CD14-positive monocyte (primary cell): ENCODE measurements at regions not wholly inside any gene's neighbourhood (a gene's known extent, or its start where the extent isn't known, plus 50 kb on each side); places are given as distances from the start of the nearest gene placed in this dataset.

Source experiments
- DNase-seq, 3 donors: peaks; one replicate each; pipeline ENCODE4 v3.0.0-alpha.2; 2011 to 2022
- H2AFZ ChIP-seq: 2 replicates; pipeline ENCODE4 v1.6.0; 2012; ENCODE audit warnings: mild to moderate bottlenecking, low read depth, low read length, inconsistent platforms; ENCODE audit not compliant: insufficient read depth, poor library complexity, severe bottlenecking
- H3K27ac ChIP-seq, 2 donors: 1 replicate in 1 of 2; 2 replicates in 1 of 2; pipeline ENCODE4 v1.5.1; 2012 to 2013; ENCODE audit warnings: low read length in 2 of 2, control low read depth in 1 of 2, inconsistent platforms in 1 of 2, low read depth in 1 of 2, mild to moderate bottlenecking in 1 of 2
- H3K27me3 ChIP-seq, 2 donors: one replicate each; pipeline versions ENCODE4 v1.6.0 to v1.6.1; 2011 to 2013; ENCODE audit warnings: low read length in 2 of 2; ENCODE audit not compliant: control insufficient read depth in 2 of 2, insufficient read depth in 2 of 2
- H3K36me3 ChIP-seq, 2 donors: replicated peaks in 1 of 2; 1 replicate in 1 of 2; 2 replicates in 1 of 2; pipeline versions ENCODE4 v1.5.1 to v1.6.1; 2012 to 2013; ENCODE audit warnings: low read length in 2 of 2, control low read depth in 1 of 2, inconsistent platforms in 1 of 2, mild to moderate bottlenecking in 1 of 2; ENCODE audit not compliant: insufficient read depth in 2 of 2, control insufficient read depth in 1 of 2
- H3K4me1 ChIP-seq, 2 donors: 1 replicate in 1 of 2; 2 replicates in 1 of 2; pipeline versions ENCODE4 v1.5.1 to v1.6.1; 2012 to 2013; ENCODE audit warnings: low read length in 2 of 2, control low read depth in 1 of 2, inconsistent platforms in 1 of 2, mild to moderate bottlenecking in 1 of 2, moderate library complexity in 1 of 2; ENCODE audit not compliant: insufficient read depth in 2 of 2, control insufficient read depth in 1 of 2
- H3K4me2 ChIP-seq: replicated peaks from 2 replicates; pipeline ENCODE3; 2012; ENCODE audit warnings: low read length, moderate library complexity, mild to moderate bottlenecking; ENCODE audit not compliant: poor library complexity, severe bottlenecking; ENCODE audit errors: extremely low read depth
- H3K4me3 ChIP-seq, 3 experiments: fragments of 200-600 bp in 1 of 3; sonication (generic) in 1 of 3; replicated peaks in 1 of 3; 1 replicate in 2 of 3; 2 replicates in 1 of 3; pipeline ENCODE4 v1.5.1; 2011 to 2013; ENCODE audit warnings: low read length in 3 of 3, mild to moderate bottlenecking in 3 of 3, control low read depth in 2 of 3, low read depth in 2 of 3, inconsistent platforms in 1 of 3, moderate library complexity in 1 of 3
- H3K79me2 ChIP-seq: 2 replicates; pipeline ENCODE4 v1.6.0; 2012; ENCODE audit warnings: mild to moderate bottlenecking, control low read depth, inconsistent platforms, low read length, moderate library complexity; ENCODE audit not compliant: insufficient read depth
- H3K9ac ChIP-seq: 2 replicates; pipeline ENCODE4 v1.6.0; 2017; ENCODE audit warnings: low read length, mild to moderate bottlenecking; ENCODE audit not compliant: insufficient read depth, poor library complexity, severe bottlenecking
- H3K9me3 ChIP-seq, 2 donors: replicated peaks in 1 of 2; 1 replicate in 1 of 2; 2 replicates in 1 of 2; pipeline versions ENCODE4 v1.5.1 to v1.6.1; 2012 to 2013; ENCODE audit warnings: low read length in 2 of 2, control low read depth in 1 of 2; ENCODE audit not compliant: control insufficient read depth in 1 of 2, insufficient read depth in 1 of 2
- H4K20me1 ChIP-seq: 2 replicates; pipeline ENCODE4 v1.6.0; 2012; ENCODE audit warnings: mild to moderate bottlenecking, low read length, control low read depth, moderate library complexity; ENCODE audit not compliant: insufficient read depth
- H3K27ac Mint-ChIP-seq, 7 donors: one replicate each; pipeline ENCODE4 v1.8.0; 2020; ENCODE audit warnings: mild to moderate bottlenecking in 7 of 7, mixed read lengths in 7 of 7, moderate library complexity in 6 of 7, inconsistent platforms in 2 of 7
- H3K27me3 Mint-ChIP-seq, 3 donors: one replicate each; pipeline ENCODE4 v1.8.0; 2021 to 2022; ENCODE audit warnings: low read depth in 3 of 3, mild to moderate bottlenecking in 3 of 3, mixed read lengths in 3 of 3, moderate library complexity in 3 of 3, inconsistent platforms in 1 of 3
- H3K36me3 Mint-ChIP-seq, 2 donors: one replicate each; pipeline ENCODE4 v1.8.0; 2020; ENCODE audit warnings: mixed read lengths in 2 of 2, inconsistent platforms in 1 of 2, mild to moderate bottlenecking in 1 of 2
- H3K4me1 Mint-ChIP-seq: one replicate; pipeline ENCODE4 v1.8.0; 2020; ENCODE audit warnings: mild to moderate bottlenecking, mixed read lengths
- H3K4me3 Mint-ChIP-seq, 2 donors: one replicate each; pipeline ENCODE4 v1.8.0; 2020; ENCODE audit warnings: mild to moderate bottlenecking in 2 of 2, mixed read lengths in 2 of 2, moderate library complexity in 1 of 2
- H3K9me3 Mint-ChIP-seq, 7 donors: one replicate each; pipeline ENCODE4 v1.8.0; 2020 to 2022; ENCODE audit warnings: mixed read lengths in 7 of 7, mild to moderate bottlenecking in 6 of 7, moderate library complexity in 6 of 7, inconsistent platforms in 2 of 7
- WGBS: methylation state at CpG from one replicate; pipeline ENCODE4 v1.1.5; 2013; ENCODE audit warnings: missing lambda C conversion rate; ENCODE audit not compliant: insufficient coverage; 5-methylcytosine and 5-hydroxymethylcytosine counted together
- intact Hi-C, 2 donors: fragments of 100-400 bp; cut with micrococcal nuclease; formaldehyde crosslinking; loops; one replicate each; pipeline versions ENCODE4 v1.15.0 to v1.15.1; 2023
- TF ChIP-seq, protein P1 (sequence below): fragments of 200-600 bp; IDR thresholded peaks from one replicate; pipeline ENCODE4 v1.8.0; 2022; ENCODE audit warnings: antibody characterized with exemption, mild to moderate bottlenecking

DNA sequence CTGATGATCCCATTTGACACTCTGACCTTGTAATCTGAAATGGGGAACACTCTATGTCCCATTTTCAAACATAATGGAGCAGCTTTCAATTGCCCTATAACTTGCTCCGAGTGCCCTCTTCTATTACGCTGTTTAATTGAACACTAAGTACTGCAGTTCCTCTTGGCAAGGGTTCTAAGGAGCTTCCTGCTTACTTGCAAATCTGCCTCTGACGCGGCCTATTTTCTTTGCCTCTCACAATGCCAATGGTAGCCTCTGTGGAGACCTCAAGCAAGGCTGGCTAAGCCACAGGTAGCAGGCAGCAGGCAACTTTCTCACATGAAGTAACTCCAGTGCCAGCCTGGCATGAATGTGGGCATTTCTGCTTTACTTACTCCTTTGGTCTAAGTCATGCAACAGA lies 443.4 kb upstream of the TRPC7 start:
- Histone ChIP-seq H3K9ac (no peak overlapping the region), H3K4me1 (no peaks in the 10 kb centered on the region), H3K4me2 (no peak overlapping the region), H3K4me3 (no peak overlapping the region), H3K27me3 (no peaks in the 10 kb centered on the region), H2AFZ (no peak overlapping the region), H3K79me2 (no peaks in the 10 kb centered on the region), H3K9me3 (no peaks in the 10 kb centered on the region), H3K27ac (no peak overlapping the region), H4K20me1 (no peaks in the 10 kb centered on the region), H3K36me3 (no peaks in the 10 kb centered on the region)
- Mint-ChIP-seq H3K9me3 (peaks cover 0 to 3% (median 0%) of the 10 kb centered on the region in 7 donors), H3K36me3 (no peaks in the 10 kb centered on the region), H3K4me1 (no peaks in the 10 kb centered on the region), H3K27ac (no peak overlapping the region), H3K27me3 (no peaks in the 10 kb centered on the region), H3K4me3 (no peak overlapping the region)
- TF ChIP-seq, protein P1, sequence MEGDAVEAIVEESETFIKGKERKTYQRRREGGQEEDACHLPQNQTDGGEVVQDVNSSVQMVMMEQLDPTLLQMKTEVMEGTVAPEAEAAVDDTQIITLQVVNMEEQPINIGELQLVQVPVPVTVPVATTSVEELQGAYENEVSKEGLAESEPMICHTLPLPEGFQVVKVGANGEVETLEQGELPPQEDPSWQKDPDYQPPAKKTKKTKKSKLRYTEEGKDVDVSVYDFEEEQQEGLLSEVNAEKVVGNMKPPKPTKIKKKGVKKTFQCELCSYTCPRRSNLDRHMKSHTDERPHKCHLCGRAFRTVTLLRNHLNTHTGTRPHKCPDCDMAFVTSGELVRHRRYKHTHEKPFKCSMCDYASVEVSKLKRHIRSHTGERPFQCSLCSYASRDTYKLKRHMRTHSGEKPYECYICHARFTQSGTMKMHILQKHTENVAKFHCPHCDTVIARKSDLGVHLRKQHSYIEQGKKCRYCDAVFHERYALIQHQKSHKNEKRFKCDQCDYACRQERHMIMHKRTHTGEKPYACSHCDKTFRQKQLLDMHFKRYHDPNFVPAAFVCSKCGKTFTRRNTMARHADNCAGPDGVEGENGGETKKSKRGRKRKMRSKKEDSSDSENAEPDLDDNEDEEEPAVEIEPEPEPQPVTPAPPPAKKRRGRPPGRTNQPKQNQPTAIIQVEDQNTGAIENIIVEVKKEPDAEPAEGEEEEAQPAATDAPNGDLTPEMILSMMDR = no peak
- intact Hi-C loops = no loop called here
- WGBS = 75% methylated on average over 4 of the region's 4 CpGs
- DNase-seq = no peak

DNA sequence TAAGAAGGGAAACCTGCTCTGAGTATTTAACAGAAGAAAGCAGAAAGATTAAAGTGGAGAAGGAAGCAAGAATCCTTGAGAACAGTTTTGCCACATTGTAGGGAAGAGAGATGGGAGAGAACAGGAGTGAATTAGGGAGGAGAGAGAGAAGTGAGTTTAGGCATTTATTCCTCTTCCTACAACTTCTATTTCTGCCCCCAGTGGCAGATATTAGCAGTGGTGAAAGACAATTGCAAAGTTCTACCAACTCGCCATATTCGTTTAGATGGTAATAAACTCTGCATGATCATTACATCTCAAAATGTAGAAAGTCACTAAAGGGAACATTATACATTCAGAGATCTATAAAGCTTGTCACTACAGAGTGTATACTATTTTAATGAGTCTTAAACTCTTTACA lies 440.1 kb upstream of the TRPC7 start:
- intact Hi-C loops = no loop called here
- TF ChIP-seq, protein P1 = no peak
- H3K4me3 ChIP-seq = no peak overlapping the region
- H3K27me3 ChIP-seq = no peaks in the 10 kb centered on the region
- Mint-ChIP-seq H3K27ac (no peak overlapping the region), H3K9me3 (peaks cover 0 to 3% (median 0%) of the 10 kb centered on the region in 7 donors), H3K4me1 (no peaks in the 10 kb centered on the region), H3K27me3 (no peaks in the 10 kb centered on the region), H3K4me3 (no peak overlapping the region), H3K36me3 (no peaks in the 10 kb centered on the region)
- WGBS = no CpG with 5 or more reads among the region's 2 CpGs
- DNase-seq = no peak
- no peak overlapping the region for H3K9ac ChIP-seq
- no peaks in the 10 kb centered on the region for H3K79me2 ChIP-seq
- H3K9me3 ChIP-seq = no peaks in the 10 kb centered on the region
- H4K20me1 ChIP-seq = no peaks in the 10 kb centered on the region
- H3K4me1 ChIP-seq = no peaks in the 10 kb centered on the region
- no peak overlapping the region for H3K4me2 ChIP-seq
- H2AFZ ChIP-seq = no peak overlapping the region
- H3K27ac ChIP-seq = no peak overlapping the region
- H3K36me3 ChIP-seq = no peaks in the 10 kb centered on the region
